GM19239 (cell line): ENCODE measurements at regions not wholly inside any gene's neighbourhood (a gene's known extent, or its start where the extent isn't known, plus 50 kb on each side); places are given as distances from the start of the nearest gene placed in this dataset.

Source experiments
- DNase-seq: peaks from one replicate; pipeline ENCODE4 v3.0.0; 2011; ENCODE audit warnings: low spot score; ENCODE audit not compliant: insufficient read length
- FAIRE-seq: peaks from 2 replicates; lab custom pipeline; 2011; peaks lifted over from hg19 to GRCh38; lab: Jason Lieb, UNC

DNA sequence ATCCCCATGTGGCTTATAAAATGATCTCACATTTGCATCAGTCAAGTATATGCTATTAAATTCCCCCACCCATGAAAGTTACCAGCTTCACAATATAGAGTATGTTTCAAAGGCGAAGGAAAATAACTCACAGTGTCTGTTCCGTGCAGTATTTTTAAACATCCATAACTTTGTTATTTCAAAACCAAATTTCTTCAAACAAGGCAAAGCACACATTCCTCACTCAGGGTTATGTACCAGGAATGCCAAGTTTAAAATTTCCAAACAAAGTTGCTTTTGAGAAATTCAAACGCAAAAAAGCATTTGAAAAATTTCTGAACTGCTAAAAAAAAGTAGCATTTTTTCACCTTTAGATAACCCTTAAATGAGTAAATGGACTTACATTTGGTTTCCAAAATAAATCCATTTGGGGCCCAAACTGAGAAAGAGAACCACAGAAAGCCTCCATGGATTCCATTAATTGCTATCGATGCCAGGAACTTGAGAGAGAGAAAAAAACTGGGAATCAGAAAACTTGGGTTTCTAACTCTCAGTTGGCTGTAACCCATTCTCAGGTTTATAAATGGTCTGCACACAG is 149.5 kb downstream of the SLC30A10 start:
- FAIRE-seq (no peak), DNase-seq (no peak)

GRCh38 chr1:219778110-219778509 is 150.2 kb downstream of the SLC30A10 start:
- no peak for DNase-seq
- no peak for FAIRE-seq

DNA sequence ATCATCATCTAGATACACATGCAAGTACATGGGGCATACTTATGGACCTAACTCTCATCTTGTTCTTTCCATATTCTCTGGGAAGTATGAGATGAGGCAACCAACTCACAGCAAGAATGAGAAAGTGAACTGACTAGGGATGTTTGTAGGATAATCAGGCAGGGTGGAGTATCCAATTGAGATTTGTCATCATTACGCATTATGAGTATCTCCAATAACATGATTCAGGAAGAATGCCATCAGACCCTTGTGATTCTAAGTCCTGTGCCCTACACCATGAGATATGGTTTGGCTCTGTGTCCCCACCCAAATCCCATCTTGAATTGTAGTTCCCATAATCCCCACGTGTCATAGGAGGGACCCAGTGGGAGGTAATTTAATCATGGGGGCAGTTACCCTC is 154.0 kb downstream of the SLC30A10 start:
- no peak for FAIRE-seq
- DNase-seq, result no peak

GRCh38 chr1:219773775-219774174 is 154.6 kb downstream of the SLC30A10 start:
- FAIRE-seq, result no peak
- peak; percentile 13 for DNase-seq

GRCh38 chr1:219773110-219773509 is 155.2 kb downstream of the SLC30A10 start:
- DNase-seq, result no peak
- FAIRE-seq, result no peak

DNA sequence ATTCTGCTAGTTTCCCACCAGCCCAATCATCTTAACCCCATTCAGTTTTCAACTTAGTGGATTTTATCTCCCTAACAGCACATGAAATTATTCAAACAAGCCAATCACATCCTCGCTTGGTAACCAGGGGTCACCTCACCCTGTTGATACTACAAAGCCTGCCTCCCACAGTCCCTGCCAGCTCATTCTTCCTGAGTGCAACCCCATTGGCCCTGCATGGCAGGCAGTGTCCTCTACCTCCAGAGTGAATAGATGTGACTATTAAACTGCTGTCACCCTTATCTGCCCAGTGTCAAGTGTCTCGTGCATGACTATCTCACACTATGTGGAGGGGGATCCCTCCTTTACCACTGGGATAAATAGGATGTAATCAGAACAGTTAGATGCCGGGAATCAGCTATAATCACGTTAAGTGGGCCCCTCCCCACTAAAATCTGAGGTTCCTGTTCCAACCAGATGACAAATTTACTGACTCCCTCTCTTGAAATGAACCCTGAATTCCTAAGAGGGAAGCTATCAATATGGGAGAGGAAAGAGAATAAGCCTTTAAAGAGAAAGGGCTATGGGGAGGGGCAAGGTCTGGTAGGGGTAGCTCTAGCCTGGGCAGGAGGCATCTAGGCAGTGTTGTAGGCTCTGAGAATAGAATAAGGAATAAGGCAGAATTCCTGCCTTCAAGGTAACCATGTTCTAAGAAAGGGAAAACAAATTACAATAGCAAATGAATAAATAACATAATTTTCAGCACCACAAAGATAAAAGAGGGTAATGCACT is 155.9 kb downstream of the SLC30A10 start:
- no peak for DNase-seq
- no peak for FAIRE-seq

- FAIRE-seq, result no peak
- no peak for DNase-seq
Observed at GRCh38 chr1:219771080-219771479, 157.3 kb downstream of the SLC30A10 start.

- no peak for DNase-seq
- no peak for FAIRE-seq
Observed at GRCh38 chr1:219763321-219763720, 150.4 kb upstream of the ZC3H11B start.

DNA sequence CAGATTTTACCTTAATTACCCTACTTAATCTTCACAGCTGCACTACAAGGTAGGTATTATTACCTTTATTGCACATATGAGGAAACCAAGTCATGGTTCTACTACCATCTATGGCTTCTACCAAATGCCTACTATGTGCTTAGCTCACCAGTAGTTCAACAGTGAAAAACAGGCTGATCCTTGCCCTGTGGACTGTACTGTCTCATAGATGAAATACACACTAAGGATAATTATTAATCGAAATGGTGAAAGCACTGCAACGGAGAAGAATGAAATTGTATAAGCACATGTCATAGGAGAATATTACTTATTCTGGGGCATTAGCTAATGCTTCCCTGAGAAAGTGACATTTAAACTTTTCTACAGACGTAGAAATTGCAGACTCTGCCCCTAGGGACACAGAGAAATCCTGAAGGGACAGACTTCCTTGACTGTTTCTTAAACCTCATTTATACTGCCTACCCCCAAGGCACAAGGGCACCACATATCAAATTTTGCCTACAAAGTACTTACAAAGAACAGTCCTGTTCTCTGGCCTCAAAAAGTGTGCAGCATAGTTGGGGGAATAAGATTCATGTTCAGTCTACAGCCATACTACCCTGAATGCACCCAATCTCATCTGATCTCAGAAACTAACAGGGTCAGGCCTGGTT is 148.4 kb upstream of the ZC3H11B start:
- FAIRE-seq (no peak), DNase-seq (no peak)

DNA sequence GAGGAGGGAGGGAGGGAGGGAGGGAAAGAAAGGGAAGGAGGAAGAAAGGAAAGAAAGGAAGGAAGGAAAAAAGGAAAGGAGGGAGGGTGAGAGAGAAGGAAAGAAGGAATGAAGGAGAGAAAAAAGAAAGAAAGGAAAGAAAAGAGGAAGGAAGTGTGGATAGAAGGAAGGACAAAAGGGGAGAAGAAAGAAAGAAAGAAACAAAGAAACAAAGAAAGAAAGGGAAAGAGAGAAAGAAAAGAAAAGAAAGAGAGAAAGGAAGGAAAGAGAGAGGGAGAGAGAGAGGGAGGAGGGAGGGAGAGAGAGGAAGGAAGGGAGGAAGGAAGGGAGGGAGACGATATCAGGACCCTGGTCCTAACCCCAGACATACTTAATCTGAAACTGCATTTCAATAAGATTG is 146.2 kb upstream of the ZC3H11B start:
- FAIRE-seq (no peak), DNase-seq (no peak)

GRCh38 chr1:219757890-219758289 is 145.0 kb upstream of the ZC3H11B start:
- DNase-seq, result no peak
- no peak for FAIRE-seq

DNA sequence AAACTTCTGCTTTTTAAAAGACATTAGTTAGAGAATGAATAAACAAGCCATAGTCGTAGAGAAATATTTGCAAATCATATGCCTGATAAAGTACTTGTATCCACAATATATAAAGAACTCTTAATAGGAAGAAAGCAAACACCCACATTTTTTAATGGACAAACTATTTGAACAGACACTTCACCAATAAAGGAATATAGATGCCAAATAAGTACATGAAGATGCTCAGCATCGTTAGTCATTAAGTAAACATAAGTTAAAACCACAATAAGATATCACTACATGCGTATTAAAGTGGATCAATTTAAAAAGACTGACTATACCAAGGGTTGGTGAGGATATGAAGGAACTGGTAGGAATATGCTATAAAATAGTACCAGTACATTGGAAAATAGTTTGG is 142.3 kb upstream of the ZC3H11B start:
- DNase-seq (no peak), FAIRE-seq (no peak)

- DNase-seq, result no peak
- FAIRE-seq, result no peak
Observed at GRCh38 chr1:219754767-219755166, 141.9 kb upstream of the ZC3H11B start.

GRCh38 chr1:219753914-219754313 is 141.0 kb upstream of the ZC3H11B start:
- DNase-seq (no peak), FAIRE-seq (no peak)

- DNase-seq (no peak), FAIRE-seq (no peak)
Observed at GRCh38 chr1:219752645-219753044, 139.7 kb upstream of the ZC3H11B start.

- DNase-seq (no peak), FAIRE-seq (no peak)
Observed at GRCh38 chr1:219751870-219752507, 139.1 kb upstream of the ZC3H11B start.

DNA sequence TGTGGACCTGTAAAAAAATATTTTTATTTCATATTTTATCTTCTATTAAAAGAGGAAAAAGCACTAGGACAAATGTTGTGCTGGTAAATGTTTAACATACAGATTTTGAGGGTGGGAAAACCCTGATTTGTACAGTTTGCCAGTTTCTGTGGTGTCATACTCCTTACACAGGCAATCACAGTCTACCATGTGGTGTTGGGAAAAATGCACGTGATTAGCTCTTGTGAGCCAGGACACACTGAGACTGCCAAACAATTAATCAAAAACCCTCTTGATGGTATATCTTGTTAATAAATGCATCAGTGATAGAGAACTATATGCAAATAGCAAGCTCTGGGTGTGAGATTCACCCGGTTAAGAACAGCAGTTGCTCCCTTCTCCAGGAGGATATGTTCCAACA is 136.5 kb upstream of the ZC3H11B start:
- FAIRE-seq (no peak), DNase-seq (no peak)

- no peak for FAIRE-seq
- DNase-seq, result no peak
Observed at GRCh38 chr1:219746141-219746540, 133.2 kb upstream of the ZC3H11B start.

DNA sequence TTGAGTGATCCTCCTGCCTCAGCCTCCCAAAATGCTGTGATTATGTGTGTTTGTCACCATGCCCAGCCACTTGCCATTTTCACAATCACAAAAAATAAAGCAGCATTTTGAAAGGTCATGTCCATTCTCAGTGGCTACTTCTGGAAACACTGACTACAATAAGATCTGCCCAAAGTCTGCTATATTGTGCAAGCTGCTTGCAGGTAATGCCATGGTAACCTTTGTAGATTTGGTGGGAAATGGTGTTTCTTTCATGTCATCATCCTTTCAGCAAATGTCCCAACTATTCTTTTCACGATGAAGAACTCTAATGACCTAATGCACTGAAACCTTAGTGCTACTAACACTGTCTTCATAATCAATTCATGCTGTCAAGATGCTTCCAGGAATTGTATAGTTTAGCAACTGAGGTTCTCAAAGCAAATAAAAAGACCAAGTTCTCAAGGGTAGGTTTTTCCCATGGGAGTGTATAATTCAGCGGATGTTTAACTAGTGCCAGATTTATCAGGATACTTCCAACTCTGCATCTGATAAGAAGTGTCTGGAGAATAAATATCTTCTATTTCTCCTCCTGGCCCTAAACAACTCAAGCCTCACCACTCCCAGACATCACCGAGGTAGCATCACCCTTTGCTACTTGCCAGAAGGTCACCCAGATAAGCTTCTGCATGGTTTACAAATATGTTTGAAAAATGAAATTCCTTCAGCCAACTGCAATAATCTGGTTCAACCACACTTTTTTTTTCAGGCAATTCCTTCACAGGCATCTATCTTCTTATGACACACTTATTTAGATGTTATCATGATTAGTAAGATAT is 132.0 kb upstream of the ZC3H11B start:
- DNase-seq (no peak), FAIRE-seq (no peak)
